Effector memory CD4-positive, alpha-beta T cell (primary cell): ENCODE measurements at regions not wholly inside any gene's neighbourhood (a gene's known extent, or its start where the extent isn't known, plus 50 kb on each side); places are given as distances from the start of the nearest gene placed in this dataset.
"Not testable (repeated sequence)": the region's sequence is repeated elsewhere in the genome, so short reads cannot be mapped to it uniquely, and the experiment has no call there.

Source experiments
- DNase-seq, 3 donors: peaks; one replicate each; pipeline ENCODE4 v3.0.0-alpha.2; 2020
- H3K27ac ChIP-seq: 2 replicates; pipeline ENCODE4 v1.7.0; 2013; ENCODE audit warnings: mild to moderate bottlenecking, low read length, moderate library complexity; ENCODE audit not compliant: insufficient read depth, poor library complexity, severe bottlenecking
- H3K27me3 ChIP-seq: replicated peaks from 2 replicates; pipeline ENCODE4 v1.7.0; 2013; ENCODE audit warnings: mild to moderate bottlenecking, low read length; ENCODE audit not compliant: insufficient read depth, control insufficient read depth, poor library complexity, severe bottlenecking
- H3K36me3 ChIP-seq: 2 replicates; pipeline ENCODE4 v1.7.0; 2013; ENCODE audit warnings: mild to moderate bottlenecking, low read length, moderate library complexity; ENCODE audit not compliant: control insufficient read depth, insufficient read depth
- H3K4me1 ChIP-seq: 2 replicates; pipeline ENCODE4 v1.7.0; 2013; ENCODE audit warnings: low read length, mild to moderate bottlenecking; ENCODE audit not compliant: control insufficient read depth, insufficient read depth, poor library complexity, severe bottlenecking
- H3K4me3 ChIP-seq: 2 replicates; pipeline ENCODE4 v1.7.0; 2013; ENCODE audit warnings: low read length, low read depth, mild to moderate bottlenecking; ENCODE audit not compliant: insufficient read depth, poor library complexity, severe bottlenecking
- H3K9me3 ChIP-seq: 2 replicates; pipeline ENCODE4 v1.7.0; 2013; ENCODE audit warnings: mild to moderate bottlenecking, low read length, moderate library complexity; ENCODE audit not compliant: control insufficient read depth

GRCh38 chrX:151113200-151113599 lies 63.2 kb upstream of the GPR50 start:
- not testable (repeated sequence) for H3K4me1 ChIP-seq, DNase-seq, H3K27me3 ChIP-seq, H3K36me3 ChIP-seq, H3K27ac ChIP-seq, H3K4me3 ChIP-seq, H3K9me3 ChIP-seq
